WTC11 (cell line): ENCODE measurements at regions not wholly inside any gene's neighbourhood (a gene's known extent, or its start where the extent isn't known, plus 50 kb on each side); places are given as distances from the start of the nearest gene placed in this dataset.

Source experiments
- ATAC-seq: fragments of 200-7000 bp; cut with Tn5 transposase; 2 replicates; pipeline ENCODE4 v1.10.0; 2021; ENCODE audit warnings: mild to moderate bottlenecking, moderate library complexity
- CTCF ChIA-PET: fragments of 300-600 bp; sonication (Branson Sonifier 250); formaldehyde crosslinking; loops from one replicate; lab custom pipeline; 2021; ENCODE audit warnings: antibody characterized with exemption; lab: Charles Lee
- POLR2A ChIA-PET: fragments of 350-600 bp; sonication (Branson Sonifier 250); formaldehyde crosslinking; loops from one replicate; lab custom pipeline; 2021; ENCODE audit warnings: antibody characterized with exemption; lab: Charles Lee
- DNase-seq: peaks from one replicate; pipeline ENCODE4 v3.0.0; 2021; ENCODE audit warnings: low spot score
- H3K27ac Mint-ChIP-seq: 2 replicates; pipeline ENCODE4 v1.8.0; 2021; ENCODE audit warnings: mixed read lengths
- H3K27me3 Mint-ChIP-seq: 2 replicates; pipeline ENCODE4 v1.8.0; 2021; ENCODE audit warnings: low read depth, mild to moderate bottlenecking, moderate library complexity, mixed read lengths
- H3K36me3 Mint-ChIP-seq: 2 replicates; pipeline ENCODE4 v1.8.0; 2021; ENCODE audit warnings: mixed read lengths
- H3K4me1 Mint-ChIP-seq: 2 replicates; pipeline ENCODE4 v1.8.0; 2022; ENCODE audit warnings: mixed read lengths
- H3K4me3 Mint-ChIP-seq: 2 replicates; pipeline ENCODE4 v1.8.0; 2021; ENCODE audit warnings: mild to moderate bottlenecking, moderate library complexity, mixed read lengths
- H3K9me3 Mint-ChIP-seq: 2 replicates; pipeline ENCODE4 v1.8.0; 2021; ENCODE audit warnings: mixed read lengths
- ATF2 ChIP-seq: sonication (generic); formaldehyde crosslinking; IDR thresholded peaks from 2 replicates; pipeline ENCODE4 v1.8.1; 2022; ENCODE audit warnings: low read depth, missing genetic modification reagents, borderline replicate concordance
- CREB1 ChIP-seq: sonication (generic); formaldehyde crosslinking; IDR thresholded peaks from 2 replicates; pipeline ENCODE4 v1.8.0; 2023; ENCODE audit warnings: mild to moderate bottlenecking, missing genetic modification reagents
- CREM ChIP-seq: sonication (generic); formaldehyde crosslinking; IDR thresholded peaks from 2 replicates; pipeline ENCODE4 v1.8.1; 2022; ENCODE audit warnings: mild to moderate bottlenecking, missing genetic modification reagents, moderate library complexity
- ELF4 ChIP-seq: sonication (generic); formaldehyde crosslinking; IDR thresholded peaks from 2 replicates; pipeline ENCODE4 v1.8.1; 2022; ENCODE audit warnings: low read depth, mild to moderate bottlenecking, moderate library complexity, missing genetic modification reagents
- GTF2I ChIP-seq: fragments of 250-450 bp; sonication (Bioruptor Pico); conservative IDR thresholded peaks from 2 replicates; pipeline ENCODE4 v1.4.0; 2021; ENCODE audit warnings: mild to moderate bottlenecking
- MXD4 ChIP-seq: fragments of 250-450 bp; sonication (Bioruptor Pico); IDR thresholded peaks from 2 replicates; pipeline ENCODE4 v1.8.0; 2021; ENCODE audit warnings: mild to moderate bottlenecking, moderate library complexity, borderline replicate concordance
- NFYB ChIP-seq: sonication (generic); formaldehyde crosslinking; conservative IDR thresholded peaks from 2 replicates; pipeline ENCODE4 v1.8.0; 2022; ENCODE audit warnings: low read depth, missing genetic modification reagents
- NR1H2 ChIP-seq: sonication (generic); formaldehyde crosslinking; IDR thresholded peaks from 2 replicates; pipeline ENCODE4 v1.9.0; 2021; ENCODE audit warnings: mild to moderate bottlenecking, moderate library complexity, missing genetic modification reagents
- NR3C1 ChIP-seq: sonication (generic); formaldehyde crosslinking; conservative IDR thresholded peaks from 2 replicates; pipeline ENCODE4 v1.8.1; 2023; ENCODE audit warnings: low read depth, mild to moderate bottlenecking, missing genetic modification reagents
- OVOL2 ChIP-seq: fragments of 250-450 bp; sonication (Bioruptor Pico); IDR thresholded peaks from 2 replicates; pipeline ENCODE4 v1.9.0; 2021; ENCODE audit warnings: mild to moderate bottlenecking, borderline replicate concordance
- RELA ChIP-seq: sonication (generic); formaldehyde crosslinking; IDR thresholded peaks from 2 replicates; pipeline ENCODE4 v1.8.1; 2022; ENCODE audit warnings: missing genetic modification reagents, mild to moderate bottlenecking, borderline replicate concordance
- RORB ChIP-seq: fragments of 250-450 bp; sonication (Bioruptor Pico); IDR thresholded peaks from 2 replicates; pipeline ENCODE4 v1.9.0; 2021; ENCODE audit warnings: mild to moderate bottlenecking
- SOX15 ChIP-seq: fragments of 250-450 bp; sonication (Bioruptor Pico); IDR thresholded peaks from 2 replicates; pipeline ENCODE4 v1.9.0; 2021; ENCODE audit warnings: mild to moderate bottlenecking
- TCF7 ChIP-seq: sonication (generic); formaldehyde crosslinking; IDR thresholded peaks from 2 replicates; pipeline ENCODE4 v1.8.0; 2022; ENCODE audit warnings: mild to moderate bottlenecking, low read depth, missing genetic modification reagents, moderate library complexity
- TEAD1 ChIP-seq: sonication (generic); formaldehyde crosslinking; IDR thresholded peaks from 2 replicates; pipeline ENCODE4 v1.8.0; 2022; ENCODE audit warnings: mild to moderate bottlenecking, missing genetic modification reagents
- TP53 ChIP-seq: sonication (generic); formaldehyde crosslinking; IDR thresholded peaks from 2 replicates; pipeline ENCODE4 v1.8.1; 2023; ENCODE audit warnings: mild to moderate bottlenecking, missing genetic modification reagents
- USF2 ChIP-seq: sonication (generic); formaldehyde crosslinking; IDR thresholded peaks from 2 replicates; pipeline ENCODE4 v1.8.1; 2023; ENCODE audit warnings: mild to moderate bottlenecking, missing genetic modification reagents, moderate library complexity
- ZNF263 ChIP-seq: sonication (generic); formaldehyde crosslinking; IDR thresholded peaks from 2 replicates; pipeline ENCODE4 v1.8.1; 2022; ENCODE audit warnings: low read depth, mild to moderate bottlenecking, moderate library complexity, missing genetic modification reagents
- ZNF532 ChIP-seq: fragments of 250-450 bp; sonication (Bioruptor Pico); IDR thresholded peaks from 2 replicates; pipeline ENCODE4 v1.9.0; 2021; ENCODE audit warnings: mild to moderate bottlenecking, borderline replicate concordance

- POLR2A ChIA-PET = no interaction called here
- ATAC-seq = no peak
These were observed 527.2 kb downstream of the PRELID2 start for GRCh38 chr5:145307866-145308382.

GRCh38 chr5:145295236-145295835 is 539.8 kb downstream of the PRELID2 start:
- no peak for ATAC-seq
- Mint-ChIP-seq H3K36me3 (no peaks in the 10 kb centered on the region), H3K9me3 (peaks cover 3% of the 10 kb centered on the region), H3K27me3 (no peaks in the 10 kb centered on the region), H3K4me3 (no peak overlapping the region)
- POLR2A ChIA-PET = no interaction called here
- TF ChIP-seq CREB1 (CRISPR knock-in tag) = no peak
- no peak for TF ChIP-seq NR1H2
- no peak for TF ChIP-seq RORB (CRISPR knock-in tag)
- TF ChIP-seq TP53 (CRISPR knock-in tag) = no peak
- no peak for TF ChIP-seq NFYB
- TF ChIP-seq ATF2 (CRISPR knock-in tag) = no peak
- no peak for TF ChIP-seq TEAD1
- no peak for TF ChIP-seq USF2
- TF ChIP-seq ZNF263 (CRISPR knock-in tag) = no peak
- TF ChIP-seq MXD4 (CRISPR knock-in tag) = no peak
- no peak for TF ChIP-seq OVOL2
- TF ChIP-seq GTF2I (CRISPR knock-in tag) = no peak
- no peak for TF ChIP-seq CREM (CRISPR knock-in tag)
- TF ChIP-seq TCF7 = no peak
- TF ChIP-seq, all 79 proteins: peak for 0
- Mint-ChIP-seq H3K27ac (no peak overlapping the region), H3K4me1 (peaks cover 4% of the 10 kb centered on the region; the same call in 1 of the 2 replicates)
- no peak for DNase-seq
- CTCF ChIA-PET = no interaction called here

More at GRCh38 chr5:145307866-145308382, 527.2 kb downstream of the PRELID2 start:
- no peaks in the 10 kb centered on the region for H3K27me3 Mint-ChIP-seq
- no peak for DNase-seq
- no peaks in the 10 kb centered on the region for H3K36me3 Mint-ChIP-seq
- no peak overlapping the region for H3K27ac Mint-ChIP-seq
- TF ChIP-seq NR3C1 (CRISPR knock-in tag) = no peak
- no peak for TF ChIP-seq RELA (CRISPR knock-in tag)
- TF ChIP-seq SOX15 (CRISPR knock-in tag) = no peak
- TF ChIP-seq ZNF532 (CRISPR knock-in tag) = no peak
- TF ChIP-seq TCF7 = no peak
- no peak for TF ChIP-seq ELF4 (CRISPR knock-in tag)
- TF ChIP-seq, all 79 proteins: peak for 0
- Mint-ChIP-seq H3K9me3 (peaks cover 3% of the 10 kb centered on the region; the same call in 1 of the 2 replicates), H3K4me1 (no peaks in the 10 kb centered on the region), H3K4me3 (no peak overlapping the region)
- CTCF ChIA-PET = no interaction called here
